ENCODE measurements at regions not wholly inside any gene's neighbourhood (a gene's known extent, or its start where the extent isn't known, plus 50 kb on each side); places are given as distances from the start of the nearest gene placed in this dataset.

- POLR2A ChIA-PET (ENCODE audit: low non-redundant PET): no interaction called here
- H3K27ac ChIP-seq (ENCODE audit: low read depth, low read length, poor library complexity, severe bottlenecking): peak overlapping the region; percentile 92
- no TSS peak for BruUV-seq (replicated peaks)
These were observed 1682.3 kb upstream of the TENM3 start for GRCh38 chr4:180560896-180561295.

GRCh38 chr4:180564026-180564425, 1679.2 kb upstream of the TENM3 start:
- ChIA-PET CTCF (no interaction called here), POLR2A (ENCODE audit: low non-redundant PET) (no interaction called here)
- intact Hi-C loops (cut with micrococcal nuclease; ENCODE audit: unreplicated experiment): loop anchor here (1.0 to 2.0 kb wide), 3 partner anchors 67 to 115 kb away; no protein-coding TSS in a partner anchor
- Histone ChIP-seq H3K4me3 (ENCODE audit: low read depth, low read length, poor library complexity, severe bottlenecking) (peak overlapping the region; percentile 48), H3K27me3 (replicated peaks; ENCODE audit: insufficient read depth, low read depth, low read length, poor library complexity) (no peaks in the 10 kb centered on the region), H3K9me3 (ENCODE audit: low read depth, low read length, poor library complexity, severe bottlenecking) (no peaks in the 10 kb centered on the region), H3K4me1 (ENCODE audit: insufficient read depth, low read length, poor library complexity, severe bottlenecking) (peaks cover 61% of the 10 kb centered on the region), H3K36me3 (ENCODE audit: insufficient read depth, low read length, poor library complexity, severe bottlenecking) (no peaks in the 10 kb centered on the region), H3K27ac (ENCODE audit: low read depth, low read length, poor library complexity, severe bottlenecking) (peak overlapping the region; percentile 92)
- no peak for TF ChIP-seq EZH2 (IDR thresholded peaks at IDR 0.05; ENCODE audit: borderline replicate concordance, low read depth, low read length, poor library complexity, severe bottlenecking)
- peak; percentile 64 for DNase-seq (ENCODE audit: low spot score)
- no TSS peak for BruUV-seq (replicated peaks)

More at GRCh38 chr4:180560896-180561295, 1682.3 kb upstream of the TENM3 start:
- Histone ChIP-seq H3K36me3 (ENCODE audit: insufficient read depth, low read length, poor library complexity, severe bottlenecking) (no peaks in the 10 kb centered on the region), H3K4me3 (ENCODE audit: low read depth, low read length, poor library complexity, severe bottlenecking) (peak overlapping the region; percentile 29), H3K9me3 (ENCODE audit: low read depth, low read length, poor library complexity, severe bottlenecking) (no peaks in the 10 kb centered on the region), H3K27me3 (replicated peaks; ENCODE audit: insufficient read depth, low read depth, low read length, poor library complexity) (no peaks in the 10 kb centered on the region), H3K4me1 (ENCODE audit: insufficient read depth, low read length, poor library complexity, severe bottlenecking) (peaks cover 59% of the 10 kb centered on the region)
- TF ChIP-seq EZH2 (IDR thresholded peaks at IDR 0.05; ENCODE audit: borderline replicate concordance, low read depth, low read length, poor library complexity, severe bottlenecking): no peak
- no peak for TF ChIP-seq CTCF (conservative IDR thresholded peaks at IDR 0.05; ENCODE audit: low read depth, low read length)
- CTCF ChIA-PET: interaction anchor here (1.2 kb wide), 1 partner anchor 111 kb away, joined by 3 read pairs; no protein-coding TSS in a partner anchor
- peak; percentile 91 for DNase-seq (ENCODE audit: low spot score)
- intact Hi-C loops (cut with micrococcal nuclease; ENCODE audit: unreplicated experiment): no loop called here

- BruUV-seq (replicated peaks): no TSS peak
- no peak for TF ChIP-seq CTCF (conservative IDR thresholded peaks at IDR 0.05; ENCODE audit: low read depth, low read length)
- no peak for TF ChIP-seq EZH2 (IDR thresholded peaks at IDR 0.05; ENCODE audit: borderline replicate concordance, low read depth, low read length, poor library complexity, severe bottlenecking)
- intact Hi-C loops (cut with micrococcal nuclease; ENCODE audit: unreplicated experiment): loop anchor here (1.0 to 2.0 kb wide), 3 partner anchors 66 to 115 kb away; no protein-coding TSS in a partner anchor
- H3K4me1 ChIP-seq (ENCODE audit: insufficient read depth, low read length, poor library complexity, severe bottlenecking): peaks cover 57% of the 10 kb centered on the region
- no peaks in the 10 kb centered on the region for H3K36me3 ChIP-seq (ENCODE audit: insufficient read depth, low read length, poor library complexity, severe bottlenecking)
- DNase-seq (ENCODE audit: low spot score): no peak
- peak overlapping the region; percentile 48 for H3K4me3 ChIP-seq (ENCODE audit: low read depth, low read length, poor library complexity, severe bottlenecking)
- POLR2A ChIA-PET (ENCODE audit: low non-redundant PET): interaction anchor here (1.1 kb wide), 1 partner anchor 51 kb away, joined by 3 read pairs; no protein-coding TSS in a partner anchor
- no peaks in the 10 kb centered on the region for H3K27me3 ChIP-seq (replicated peaks; ENCODE audit: insufficient read depth, low read depth, low read length, poor library complexity)
- peak overlapping the region; percentile 92 for H3K27ac ChIP-seq (ENCODE audit: low read depth, low read length, poor library complexity, severe bottlenecking)
- CTCF ChIA-PET: no interaction called here
- H3K9me3 ChIP-seq (ENCODE audit: low read depth, low read length, poor library complexity, severe bottlenecking): no peaks in the 10 kb centered on the region
These were observed 1678.8 kb upstream of the TENM3 start for GRCh38 chr4:180564448-180564847.
